ENCODE measurements at regions not wholly inside any gene's neighbourhood (a gene's known extent, or its start where the extent isn't known, plus 50 kb on each side); places are given as distances from the start of the nearest gene placed in this dataset.
A peak's percentile ranks its signal among the peaks of the same experiment; 100 is the strongest.

DNA sequence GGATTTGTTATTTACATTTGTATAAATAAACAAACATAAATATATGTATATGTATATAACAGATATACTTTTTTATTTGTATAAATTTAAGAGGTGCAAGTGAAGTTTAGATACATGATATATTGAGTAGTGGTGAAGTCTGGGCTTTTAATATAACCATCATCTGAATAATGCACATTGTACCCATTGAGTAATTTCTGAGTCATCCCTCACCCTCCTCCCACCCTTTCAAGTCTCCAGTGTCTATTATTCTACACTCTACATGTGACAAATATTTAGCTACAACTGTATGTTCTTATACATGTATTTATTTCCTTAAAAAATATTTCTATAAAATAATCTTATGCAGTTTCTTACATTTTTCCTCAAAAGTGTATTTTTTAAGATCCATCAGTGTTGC, 358.7 kb upstream of the TFPI start:
- intact Hi-C loops (cut with DNase I), result no loop called here
- no peak for DNase-seq

- intact Hi-C loops (cut with DNase I), result no loop called here
- no peak for DNase-seq
Observed at GRCh38 chr2:187915810-187916209, 361.6 kb upstream of the TFPI start.

DNA sequence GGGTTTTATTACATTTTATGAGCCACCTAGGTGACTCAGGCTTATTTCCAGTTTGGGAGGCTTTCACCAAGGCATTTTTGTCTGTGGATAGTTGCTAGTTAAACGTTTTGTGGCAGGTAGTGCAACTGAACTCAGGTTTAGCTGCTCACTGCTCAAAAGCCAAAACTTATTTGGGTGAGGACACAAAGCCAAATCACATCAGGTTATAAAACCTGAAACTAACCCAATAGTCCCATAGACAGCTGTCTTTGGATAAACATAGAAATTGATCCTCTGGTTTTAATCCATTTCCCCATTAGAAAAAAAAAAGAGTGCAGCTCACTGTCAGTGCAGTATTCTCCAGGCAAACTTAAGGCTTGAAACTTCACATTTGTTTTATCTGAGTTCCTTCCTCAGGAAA, 362.6 kb upstream of the TFPI start:
- intact Hi-C loops (cut with DNase I), result no loop called here

GRCh38 chr2:187917535-187917934, 363.3 kb upstream of the TFPI start:
- intact Hi-C loops (cut with DNase I), result no loop called here
- DNase-seq, result no peak

More for the DNA sequence above, 362.6 kb upstream of the TFPI start:
- no peak for DNase-seq

DNA sequence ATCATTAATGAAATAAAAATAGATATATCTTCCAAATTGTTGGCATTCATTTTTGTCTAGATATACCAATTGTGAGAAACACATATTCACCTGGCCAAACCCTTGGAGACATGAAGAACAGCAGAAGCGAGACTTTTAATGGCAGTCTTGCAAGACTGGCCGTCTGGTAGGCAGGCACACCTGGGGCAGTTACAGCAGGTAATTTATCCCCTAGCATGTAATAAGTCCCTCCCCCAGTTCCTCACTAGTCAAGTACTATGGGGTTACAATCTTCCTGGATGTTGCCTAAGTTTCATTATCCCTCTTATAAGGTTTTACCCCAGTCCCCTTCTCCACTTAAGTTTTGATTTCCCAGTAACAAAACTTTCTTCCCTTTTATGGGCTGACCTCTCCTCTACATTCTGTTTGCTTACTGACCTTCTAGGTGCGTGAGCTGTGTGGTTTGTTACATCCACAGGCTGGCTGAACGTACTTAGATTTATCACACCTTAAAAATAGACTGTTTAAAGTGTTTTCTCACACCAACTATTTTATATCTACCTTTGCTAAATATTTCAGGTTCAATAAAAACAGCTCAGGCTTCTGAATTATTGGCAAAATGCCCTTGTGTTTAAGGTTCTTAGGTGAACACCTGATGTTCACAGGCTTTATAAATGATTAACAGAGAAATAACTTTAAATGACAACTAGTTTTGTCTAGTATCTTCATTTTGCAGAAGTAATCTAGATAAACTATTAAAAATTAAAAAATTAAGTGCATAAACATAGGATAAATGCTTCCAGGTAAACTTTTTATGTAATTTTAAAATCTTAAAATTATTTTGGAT, 365.0 kb upstream of the TFPI start:
- intact Hi-C loops (cut with DNase I), result no loop called here
- DNase-seq, result no peak

GRCh38 chr2:187920511-187920910, 366.3 kb upstream of the TFPI start:
- DNase-seq, result no peak
- intact Hi-C loops (cut with DNase I), result no loop called here

GRCh38 chr2:187922846-187923245, 368.6 kb upstream of the TFPI start:
- intact Hi-C loops (cut with DNase I), result no loop called here
- DNase-seq, result no peak

GRCh38 chr2:187924293-187924692, 367.4 kb upstream of the GULP1 start:
- no peak for DNase-seq
- intact Hi-C loops (cut with DNase I), result no loop called here

DNA sequence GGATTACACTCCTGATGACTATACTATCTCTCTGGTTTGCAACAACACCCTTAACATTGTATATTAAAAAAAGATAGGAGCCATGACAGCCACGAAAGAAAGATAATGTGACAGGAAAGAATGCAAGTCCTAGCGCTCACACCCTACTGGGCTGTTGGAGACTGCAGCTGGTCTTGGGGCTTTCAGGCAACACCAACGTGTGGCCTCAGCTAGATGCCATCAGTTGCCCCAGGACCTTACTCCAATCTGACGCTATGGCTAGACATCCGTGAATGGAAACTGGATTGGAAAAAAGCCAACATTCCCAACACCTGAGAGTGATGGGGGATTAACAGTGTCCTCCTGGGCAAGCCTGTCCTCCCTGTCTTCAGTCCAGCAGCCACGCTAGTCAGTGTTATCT, 357.4 kb upstream of the GULP1 start:
- intact Hi-C loops (cut with DNase I), result no loop called here

GRCh38 chr2:187934692-187935091, 357.0 kb upstream of the GULP1 start:
- intact Hi-C loops (cut with DNase I), result no loop called here

More for the DNA sequence above, 357.4 kb upstream of the GULP1 start:
- DNase-seq, result no peak

DNA sequence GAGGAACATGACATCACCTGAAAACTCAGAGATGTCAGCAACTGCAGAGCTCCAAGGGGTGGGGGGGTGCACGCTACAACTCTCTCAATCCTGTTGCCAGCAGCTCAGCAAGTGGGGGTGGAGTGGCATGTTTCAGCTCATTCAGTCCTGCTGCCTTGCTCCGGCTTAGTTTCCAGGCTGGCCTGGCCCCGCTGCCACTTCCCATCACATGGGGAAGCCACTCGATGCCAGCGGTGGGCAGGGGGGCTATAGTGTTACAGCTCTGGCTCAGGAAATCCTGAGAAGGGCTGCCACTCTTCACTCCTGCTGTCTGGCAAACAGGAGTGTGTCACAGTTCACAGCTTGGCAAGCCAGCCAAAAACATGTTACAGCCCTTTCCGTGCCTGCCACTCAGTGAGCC, 356.5 kb upstream of the GULP1 start:
- intact Hi-C loops (cut with DNase I), result no loop called here
- no peak for DNase-seq

More at GRCh38 chr2:187934692-187935091, 357.0 kb upstream of the GULP1 start:
- peak in 2 of 42 donors; percentile 9 to 12 for DNase-seq

- no peak for DNase-seq
- intact Hi-C loops (cut with DNase I), result no loop called here
Observed at GRCh38 chr2:187936228-187936627, 355.4 kb upstream of the GULP1 start.

- intact Hi-C loops (cut with DNase I), result no loop called here
- DNase-seq, result no peak
Observed at GRCh38 chr2:187939180-187939579, 352.5 kb upstream of the GULP1 start.

DNA sequence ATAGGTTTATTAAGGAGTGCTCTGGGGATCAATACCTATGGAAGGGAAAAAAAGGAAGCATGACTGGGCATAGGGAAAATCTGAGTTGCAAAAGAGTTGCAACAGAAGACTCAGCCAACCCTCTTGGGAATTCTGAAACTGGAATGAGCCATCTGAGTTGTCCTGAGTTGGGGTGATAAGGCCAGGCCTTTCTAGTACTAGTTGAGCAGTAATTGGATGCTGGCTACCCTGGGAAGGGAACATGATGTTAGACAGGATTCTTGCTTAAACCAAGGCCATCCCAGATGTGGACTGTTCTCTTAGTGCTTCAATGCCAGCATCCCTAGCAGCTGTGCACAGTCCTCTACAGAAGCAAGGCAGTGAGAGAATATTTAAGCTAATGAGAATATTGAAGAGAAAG, 348.8 kb upstream of the GULP1 start:
- intact Hi-C loops (cut with DNase I), result no loop called here
- DNase-seq, result no peak

GRCh38 chr2:187943772-187944369, 347.8 kb upstream of the GULP1 start:
- intact Hi-C loops (cut with DNase I), result no loop called here

DNA sequence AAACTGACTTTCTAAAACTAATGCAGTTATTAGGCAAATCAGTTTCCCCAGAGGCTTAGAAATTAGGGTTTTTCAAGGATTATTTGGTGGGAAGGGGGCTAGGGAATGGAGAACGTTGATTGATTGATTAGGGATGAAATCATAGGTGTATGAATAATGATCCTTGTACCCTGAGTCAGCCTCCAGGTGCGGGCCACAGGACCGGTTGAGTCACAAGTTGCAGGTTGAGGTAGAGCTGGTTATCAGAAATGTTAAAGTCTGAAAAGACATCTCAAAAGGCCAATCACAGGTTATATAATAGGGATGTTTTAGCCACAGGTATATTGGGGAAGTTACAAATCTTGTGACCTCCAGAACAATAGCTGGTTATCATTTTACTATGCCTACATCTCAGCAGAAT, 341.8 kb upstream of the GULP1 start:
- intact Hi-C loops (cut with DNase I), result no loop called here
- DNase-seq, result no peak

More at GRCh38 chr2:187943772-187944369, 347.8 kb upstream of the GULP1 start:
- DNase-seq, result no peak

GRCh38 chr2:187951470-187952218, 340.0 kb upstream of the GULP1 start:
- no peak for DNase-seq
- intact Hi-C loops (cut with DNase I), result no loop called here

- intact Hi-C loops (cut with DNase I), result no loop called here
- no peak for DNase-seq
Observed at GRCh38 chr2:187956906-187957534, 334.7 kb upstream of the GULP1 start.

GRCh38 chr2:187959821-187960220, 331.9 kb upstream of the GULP1 start:
- intact Hi-C loops (cut with DNase I), result no loop called here
- DNase-seq, result no peak

DNA sequence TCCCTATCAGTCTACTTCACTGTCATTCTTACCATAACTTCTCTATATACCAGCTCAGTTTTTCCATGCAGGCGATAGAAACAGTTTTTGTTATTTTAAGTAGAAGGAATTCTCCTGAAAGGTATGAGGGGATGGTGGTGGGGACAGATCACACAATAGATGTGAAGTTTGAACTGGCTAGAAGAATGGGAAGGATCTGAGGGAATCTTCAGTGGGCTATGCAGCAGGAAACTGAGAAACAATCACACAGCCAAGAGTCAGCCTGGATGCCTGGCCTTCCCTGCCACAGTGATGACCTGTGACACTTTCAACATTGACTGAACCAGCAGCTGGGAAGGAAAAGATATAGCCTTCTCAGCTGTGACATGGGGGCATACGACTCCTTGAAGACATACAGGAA, 329.1 kb upstream of the GULP1 start:
- intact Hi-C loops (cut with DNase I), result no loop called here
- no peak for DNase-seq

Measured in head of caudate nucleus (tissue), 42 donors.